Colonic mucosa (tissue), 4 donors: ENCODE measurements at regions not wholly inside any gene's neighbourhood (a gene's known extent, or its start where the extent isn't known, plus 50 kb on each side); places are given as distances from the start of the nearest gene placed in this dataset.
"Not testable (repeated sequence)": the region's sequence is repeated elsewhere in the genome, so short reads cannot be mapped to it uniquely, and the experiment has no call there.

ENCODE experiments used
- DNase-seq: peaks from one replicate; pipeline ENCODE4 v3.0.0-alpha.2; 2020
- H3K27ac ChIP-seq: fragments of 200-600 bp; one replicate; pipeline ENCODE4 v1.8.0; 2021
- H3K27me3 ChIP-seq: fragments of 200-600 bp; one replicate; pipeline ENCODE4 v1.8.0; 2021
- H3K36me3 ChIP-seq: fragments of 200-600 bp; one replicate; pipeline ENCODE4 v1.8.0; 2021
- H3K4me1 ChIP-seq: fragments of 200-600 bp; one replicate; pipeline ENCODE4 v1.8.0; 2021; ENCODE audit warnings: mild to moderate bottlenecking
- H3K4me3 ChIP-seq: fragments of 200-600 bp; one replicate; pipeline ENCODE4 v1.8.0; 2021
- H3K9ac ChIP-seq, 2 donors: one replicate each; pipeline ENCODE4 v1.7.0; 2013; ENCODE audit warnings: control low read depth in 2 of 2, low read depth in 2 of 2, low read length in 2 of 2
- H3K9me3 ChIP-seq: fragments of 200-600 bp; one replicate; pipeline ENCODE4 v1.8.0; 2021
- intact Hi-C: fragments of 100-400 bp; cut with DNase I; formaldehyde crosslinking; loops from one replicate; pipeline ENCODE4 v1.14.1; 2022
- TF ChIP-seq, protein P1 (sequence below): fragments of 200-600 bp; IDR thresholded peaks from one replicate; pipeline ENCODE4 v1.8.0; 2022; ENCODE audit warnings: antibody characterized with exemption, mild to moderate bottlenecking
- donor health status: healthy.
- donor health status: DM: no; HTN: no; CAD: no.
- donor health status: DM: no; HTN: no; CAD: no.

GRCh38 chr4:179165000-179165738 lies 1722.9 kb upstream of the AGA start:
- intact Hi-C loops, result no loop called here
- H3K27ac ChIP-seq, result no peak overlapping the region
- TF ChIP-seq, protein P1, sequence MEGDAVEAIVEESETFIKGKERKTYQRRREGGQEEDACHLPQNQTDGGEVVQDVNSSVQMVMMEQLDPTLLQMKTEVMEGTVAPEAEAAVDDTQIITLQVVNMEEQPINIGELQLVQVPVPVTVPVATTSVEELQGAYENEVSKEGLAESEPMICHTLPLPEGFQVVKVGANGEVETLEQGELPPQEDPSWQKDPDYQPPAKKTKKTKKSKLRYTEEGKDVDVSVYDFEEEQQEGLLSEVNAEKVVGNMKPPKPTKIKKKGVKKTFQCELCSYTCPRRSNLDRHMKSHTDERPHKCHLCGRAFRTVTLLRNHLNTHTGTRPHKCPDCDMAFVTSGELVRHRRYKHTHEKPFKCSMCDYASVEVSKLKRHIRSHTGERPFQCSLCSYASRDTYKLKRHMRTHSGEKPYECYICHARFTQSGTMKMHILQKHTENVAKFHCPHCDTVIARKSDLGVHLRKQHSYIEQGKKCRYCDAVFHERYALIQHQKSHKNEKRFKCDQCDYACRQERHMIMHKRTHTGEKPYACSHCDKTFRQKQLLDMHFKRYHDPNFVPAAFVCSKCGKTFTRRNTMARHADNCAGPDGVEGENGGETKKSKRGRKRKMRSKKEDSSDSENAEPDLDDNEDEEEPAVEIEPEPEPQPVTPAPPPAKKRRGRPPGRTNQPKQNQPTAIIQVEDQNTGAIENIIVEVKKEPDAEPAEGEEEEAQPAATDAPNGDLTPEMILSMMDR, result no peak
- H3K4me3 ChIP-seq, result no peak overlapping the region
- DNase-seq, result no peak
- no peaks in the 10 kb centered on the region for H3K9me3 ChIP-seq
- H3K27me3 ChIP-seq, result no peaks in the 10 kb centered on the region
- no peaks in the 10 kb centered on the region for H3K4me1 ChIP-seq
- H3K9ac ChIP-seq, result no peak overlapping the region
- H3K36me3 ChIP-seq, result no peaks in the 10 kb centered on the region

GRCh38 chr4:179165862-179166261 lies 1723.6 kb upstream of the AGA start:
- TF ChIP-seq, protein P1, result no peak
- Histone ChIP-seq H3K27me3 (no peaks in the 10 kb centered on the region), H3K9me3 (no peaks in the 10 kb centered on the region), H3K4me1 (no peaks in the 10 kb centered on the region), H3K27ac (no peak overlapping the region), H3K9ac (no peak overlapping the region), H3K36me3 (no peaks in the 10 kb centered on the region), H3K4me3 (no peak overlapping the region)
- no peak for DNase-seq
- intact Hi-C loops, result no loop called here

GRCh38 chr4:179170308-179170707 lies 1728.1 kb upstream of the AGA start:
- H3K4me3 ChIP-seq, DNase-seq, H3K27ac ChIP-seq, H3K27me3 ChIP-seq, H3K4me1 ChIP-seq, intact Hi-C loops, H3K36me3 ChIP-seq, H3K9ac ChIP-seq, H3K9me3 ChIP-seq: not testable (repeated sequence)

- no peaks in the 10 kb centered on the region for H3K9me3 ChIP-seq
- H3K27me3 ChIP-seq, result no peaks in the 10 kb centered on the region
- TF ChIP-seq, protein P1, result no peak
- no peak overlapping the region for H3K4me3 ChIP-seq
- no peak overlapping the region for H3K9ac ChIP-seq
- no peaks in the 10 kb centered on the region for H3K4me1 ChIP-seq
- intact Hi-C loops, result no loop called here
- no peak for DNase-seq
- no peaks in the 10 kb centered on the region for H3K36me3 ChIP-seq
- no peak overlapping the region for H3K27ac ChIP-seq
Observed at GRCh38 chr4:179182741-179183140, 1740.5 kb upstream of the AGA start.

- no peak overlapping the region for H3K27ac ChIP-seq
- DNase-seq, result no peak
- intact Hi-C loops, result no loop called here
- H3K9ac ChIP-seq, result no peak overlapping the region
- no peaks in the 10 kb centered on the region for H3K27me3 ChIP-seq
- TF ChIP-seq, protein P1, result no peak
- H3K9me3 ChIP-seq, result no peaks in the 10 kb centered on the region
- H3K36me3 ChIP-seq, result no peaks in the 10 kb centered on the region
- no peak overlapping the region for H3K4me3 ChIP-seq
- no peaks in the 10 kb centered on the region for H3K4me1 ChIP-seq
Observed at GRCh38 chr4:179195887-179196286, 1753.7 kb upstream of the AGA start.

DNA sequence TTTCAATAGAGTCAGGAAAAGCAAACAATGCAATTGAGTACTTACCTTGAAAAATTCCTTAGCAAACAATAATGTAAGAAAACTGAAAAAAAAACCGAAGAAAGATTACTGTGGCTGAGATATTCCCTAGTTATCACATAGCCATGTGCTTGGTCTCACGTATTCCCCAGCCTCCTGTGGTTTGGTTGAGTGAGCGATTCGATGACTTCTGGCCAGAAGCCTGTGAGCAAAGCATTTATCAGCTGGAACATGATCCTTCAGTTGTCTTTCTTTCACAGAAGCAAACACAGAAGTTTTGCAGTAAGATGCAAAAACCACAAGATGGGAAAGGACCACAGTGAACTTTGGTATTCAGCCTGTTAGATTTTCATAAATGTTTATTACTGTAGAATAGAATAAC lies 1754.3 kb upstream of the AGA start:
- TF ChIP-seq, protein P1, result no peak
- H3K27ac ChIP-seq, result no peak overlapping the region
- H3K9me3 ChIP-seq, result no peaks in the 10 kb centered on the region
- no peak for DNase-seq
- H3K4me1 ChIP-seq, result no peaks in the 10 kb centered on the region
- H3K27me3 ChIP-seq, result no peaks in the 10 kb centered on the region
- no peak overlapping the region for H3K9ac ChIP-seq
- H3K4me3 ChIP-seq, result no peak overlapping the region
- no peaks in the 10 kb centered on the region for H3K36me3 ChIP-seq
- intact Hi-C loops, result no loop called here
